ENCODE measurements at regions not wholly inside any gene's neighbourhood (a gene's known extent, or its start where the extent isn't known, plus 50 kb on each side); places are given as distances from the start of the nearest gene placed in this dataset.

- no peak overlapping the region for H3K4me3 ChIP-seq (ENCODE audit: low read depth, low read length)
- no peak for TF ChIP-seq CTCF (conservative IDR thresholded peaks at IDR 0.05; ENCODE audit: low read depth, low read length)
- no peak for DNase-seq (ENCODE audit: low read depth)
Observed at GRCh38 chr1:69295265-69295664, 272.5 kb upstream of the LRRC7 start.

- DNase-seq (ENCODE audit: low read depth) = no peak
- TF ChIP-seq CTCF (conservative IDR thresholded peaks at IDR 0.05; ENCODE audit: low read depth, low read length) = peak; percentile 23
- no peak overlapping the region for H3K4me3 ChIP-seq (ENCODE audit: low read depth, low read length)
Observed at GRCh38 chr1:69305621-69306020, 262.1 kb upstream of the LRRC7 start.

- H3K4me3 ChIP-seq (ENCODE audit: low read depth, low read length) = no peak overlapping the region
- no peak for DNase-seq (ENCODE audit: low read depth)
- TF ChIP-seq CTCF (conservative IDR thresholded peaks at IDR 0.05; ENCODE audit: low read depth, low read length) = no peak
Observed at GRCh38 chr1:69312055-69312732, 255.5 kb upstream of the LRRC7 start.

- no peak for TF ChIP-seq CTCF (conservative IDR thresholded peaks at IDR 0.05; ENCODE audit: low read depth, low read length)
- H3K4me3 ChIP-seq (ENCODE audit: low read depth, low read length) = no peak overlapping the region
- no peak for DNase-seq (ENCODE audit: low read depth)
Observed at GRCh38 chr1:69313118-69313517, 254.6 kb upstream of the LRRC7 start.

- TF ChIP-seq CTCF (conservative IDR thresholded peaks at IDR 0.05; ENCODE audit: low read depth, low read length) = no peak
- no peak overlapping the region for H3K4me3 ChIP-seq (ENCODE audit: low read depth, low read length)
- no peak for DNase-seq (ENCODE audit: low read depth)
Observed at GRCh38 chr1:69315416-69315815, 252.3 kb upstream of the LRRC7 start.

GRCh38 chr1:69315823-69316222, 251.9 kb upstream of the LRRC7 start:
- no peak for TF ChIP-seq CTCF (conservative IDR thresholded peaks at IDR 0.05; ENCODE audit: low read depth, low read length)
- DNase-seq (ENCODE audit: low read depth) = no peak
- no peak overlapping the region for H3K4me3 ChIP-seq (ENCODE audit: low read depth, low read length)

- no peak for DNase-seq (ENCODE audit: low read depth)
- no peak for TF ChIP-seq CTCF (conservative IDR thresholded peaks at IDR 0.05; ENCODE audit: low read depth, low read length)
- no peak overlapping the region for H3K4me3 ChIP-seq (ENCODE audit: low read depth, low read length)
Observed at GRCh38 chr1:69319287-69319686, 248.4 kb upstream of the LRRC7 start.
